GM19239 (cell line): ENCODE measurements at regions not wholly inside any gene's neighbourhood (a gene's known extent, or its start where the extent isn't known, plus 50 kb on each side); places are given as distances from the start of the nearest gene placed in this dataset.

Experiments used
- DNase-seq: peaks from one replicate; pipeline ENCODE4 v3.0.0; 2011; ENCODE audit warnings: low spot score; ENCODE audit not compliant: insufficient read length
- FAIRE-seq: peaks from 2 replicates; lab custom pipeline; 2011; peaks lifted over from hg19 to GRCh38; lab: Jason Lieb, UNC

DNA sequence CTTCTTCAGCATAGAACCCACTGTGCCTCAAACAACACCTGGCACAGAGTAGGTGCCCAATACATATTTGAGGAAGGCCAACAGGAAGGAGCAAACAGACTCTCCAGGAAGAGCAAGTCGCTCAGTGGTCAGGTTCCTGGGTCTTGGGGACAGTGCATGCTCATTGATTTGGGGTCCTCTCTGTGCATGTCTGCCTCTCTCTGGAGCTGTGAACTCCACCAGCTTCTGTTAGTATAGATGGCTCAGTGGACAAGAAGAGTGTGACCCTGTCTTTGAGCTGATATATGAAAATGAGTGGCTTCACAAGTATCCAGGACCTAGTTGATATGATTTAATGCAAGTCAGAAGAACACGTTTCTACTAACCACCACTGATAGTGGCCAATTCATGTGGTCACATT is 98.7 kb downstream of the KCTD15 start:
- FAIRE-seq = no peak

DNA sequence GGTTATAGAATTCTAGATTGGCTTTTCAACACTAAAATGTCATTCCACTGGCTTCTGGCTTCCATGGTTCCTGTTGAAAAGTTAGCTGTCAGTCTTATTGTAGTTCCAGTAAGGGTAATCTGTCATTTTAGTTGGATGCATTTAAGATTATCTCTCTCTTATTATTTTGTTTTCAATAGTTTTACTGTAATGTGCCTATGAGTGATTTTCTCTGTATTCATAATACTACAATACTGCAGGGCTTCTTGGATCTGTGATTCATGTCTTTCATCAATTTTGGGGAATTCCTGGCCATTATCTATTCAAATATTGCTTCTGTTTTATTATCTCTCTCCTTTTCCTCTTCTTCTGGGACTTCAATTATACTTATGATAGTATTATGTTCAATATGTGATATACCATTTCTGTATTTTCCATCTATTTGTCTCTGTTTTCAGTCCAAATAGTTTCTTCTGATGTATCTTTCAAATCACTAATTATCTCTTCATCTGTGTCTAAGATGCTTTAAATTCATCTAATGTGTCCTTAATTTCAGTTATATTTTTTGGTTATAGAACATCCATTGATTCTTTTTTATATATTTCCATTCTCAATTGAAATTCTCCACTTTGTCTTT is 101.5 kb downstream of the KCTD15 start:
- FAIRE-seq (no peak), DNase-seq (no peak)

More for the DNA sequence above, 98.7 kb downstream of the KCTD15 start:
- no peak for DNase-seq

DNA sequence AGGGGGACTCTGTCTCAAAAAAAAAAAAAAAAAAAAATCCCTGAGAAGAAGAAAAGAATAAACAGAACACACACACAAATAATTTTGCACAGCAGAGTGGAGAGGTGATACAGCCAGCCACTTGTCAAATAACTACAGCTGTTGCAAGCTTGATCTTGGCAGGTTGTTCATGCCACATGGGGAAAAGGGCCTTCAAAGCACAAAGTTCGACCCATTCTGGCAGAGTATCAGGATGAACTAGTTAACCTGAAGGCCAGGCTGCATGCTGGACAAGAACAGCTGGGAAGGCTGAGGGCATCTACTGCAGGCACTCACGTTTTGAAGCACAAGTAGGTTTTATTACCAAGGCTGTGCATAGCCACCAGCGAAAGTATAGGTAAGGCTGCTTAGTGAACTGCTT is 104.1 kb downstream of the KCTD15 start:
- no peak for FAIRE-seq
- no peak for DNase-seq

DNA sequence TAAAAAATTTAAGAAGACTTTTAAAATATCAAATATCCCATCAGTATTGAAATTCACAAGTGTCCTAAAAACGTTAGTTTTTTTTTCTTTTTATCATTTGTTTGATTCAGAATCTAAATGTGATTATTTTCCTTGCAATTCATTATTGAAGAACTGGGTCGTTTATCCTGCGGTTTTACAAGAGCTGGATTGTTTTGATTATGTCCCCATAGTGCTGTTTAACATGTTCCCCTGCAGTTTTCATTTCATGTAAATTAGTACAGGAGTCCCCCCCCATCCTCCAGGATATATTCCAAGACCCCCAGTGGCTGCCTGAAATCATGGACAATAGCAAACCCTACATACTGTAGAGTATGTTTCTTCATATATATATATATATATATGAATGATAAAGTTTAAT is 105.7 kb downstream of the KCTD15 start:
- no peak for FAIRE-seq

DNA sequence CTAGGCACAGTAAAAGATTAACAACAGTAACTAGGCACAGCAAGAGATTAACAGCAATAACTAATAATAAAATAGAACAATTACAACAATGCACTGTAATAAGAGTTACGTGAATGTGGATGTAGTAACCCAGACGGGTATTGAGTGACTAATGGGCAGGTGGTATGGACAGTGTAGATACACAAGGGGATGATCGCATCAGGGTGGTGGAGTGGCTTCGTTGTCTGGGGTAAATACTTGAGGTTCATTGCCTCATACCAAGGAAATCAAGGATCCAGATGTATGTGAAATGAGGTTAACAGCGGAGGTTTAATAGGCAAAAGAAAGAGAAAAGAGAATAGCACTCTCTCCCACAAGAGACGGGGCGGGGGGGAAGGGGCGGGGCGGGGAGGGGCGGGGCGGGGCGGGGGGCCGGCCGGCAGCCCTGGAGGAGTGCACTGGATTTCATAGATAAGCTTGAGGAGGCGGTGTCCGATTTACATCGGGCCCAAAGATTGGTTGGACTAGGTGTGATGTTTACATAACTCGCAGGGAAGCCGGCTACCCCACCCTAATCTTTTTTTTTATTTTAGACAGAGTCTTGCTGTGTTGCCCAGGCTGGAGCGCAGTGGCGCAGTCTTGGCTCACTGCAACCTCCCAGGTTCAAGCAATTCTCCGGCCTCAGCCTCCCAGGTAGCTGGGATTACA is 106.3 kb downstream of the KCTD15 start:
- DNase-seq (no peak), FAIRE-seq (no peak)

More for the DNA sequence above, 105.7 kb downstream of the KCTD15 start:
- DNase-seq = no peak

DNA sequence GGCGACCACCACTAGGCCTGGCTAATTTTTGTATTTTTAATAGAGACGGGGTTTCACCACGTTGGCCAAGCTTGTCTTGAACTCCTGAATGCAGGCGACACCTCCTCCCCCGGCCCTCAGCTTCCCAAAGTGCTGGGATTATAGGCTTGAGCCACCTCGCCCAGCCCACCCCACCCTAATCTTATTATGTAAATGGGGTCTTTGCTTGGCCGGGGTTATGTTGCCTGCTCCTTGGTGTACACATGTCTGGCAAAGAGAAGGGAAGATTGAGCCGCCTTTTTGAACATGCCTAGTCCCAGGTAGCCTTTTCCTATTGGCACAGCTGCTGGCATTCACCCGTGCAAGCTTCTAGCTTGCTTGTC is 106.8 kb downstream of the KCTD15 start:
- DNase-seq (no peak), FAIRE-seq (no peak)

DNA sequence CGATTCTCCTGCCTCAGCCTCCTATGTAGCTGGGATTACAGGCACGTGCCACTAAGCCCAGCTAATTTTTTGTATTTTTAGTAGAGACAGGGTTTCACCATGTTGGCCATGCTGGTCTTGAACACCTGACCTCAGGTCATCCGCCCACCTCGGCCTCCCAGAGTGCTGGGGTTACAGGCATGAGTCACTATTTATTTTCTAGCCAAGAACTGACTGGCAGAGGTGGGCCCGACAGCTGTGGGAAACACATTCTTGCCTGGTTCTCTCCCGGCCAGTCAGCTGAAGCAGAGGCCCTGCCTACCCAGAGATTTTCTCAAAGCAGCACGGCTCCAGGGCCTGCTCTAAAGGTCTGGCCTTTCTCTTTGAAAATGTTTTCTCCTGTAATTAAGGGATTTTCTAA is 108.0 kb downstream of the KCTD15 start:
- FAIRE-seq (no peak), DNase-seq (no peak)

DNA sequence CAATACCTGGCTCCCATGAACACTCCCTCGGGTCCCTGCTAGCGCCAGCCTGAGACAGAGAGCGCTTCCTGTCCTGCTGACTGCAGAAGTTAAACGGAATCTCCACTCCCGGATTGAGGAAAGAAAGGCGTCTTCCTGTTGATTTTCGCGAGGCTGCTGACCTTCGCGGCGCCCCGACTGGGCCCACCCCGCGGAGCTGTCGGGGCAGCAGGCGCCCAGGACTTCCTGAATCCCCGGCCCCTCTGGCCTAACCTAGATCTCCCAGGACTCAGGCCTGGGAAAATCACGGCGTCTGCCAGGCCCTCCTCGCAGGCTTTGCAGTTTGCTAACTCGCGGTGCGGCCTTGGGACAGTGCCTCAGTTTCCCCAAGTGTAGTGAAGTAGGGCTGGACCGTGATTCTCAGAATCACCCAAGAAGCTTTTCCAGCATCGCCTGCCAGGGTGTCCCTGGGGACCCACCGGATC is 108.8 kb downstream of the KCTD15 start:
- FAIRE-seq (no peak), DNase-seq (peak; percentile 17)

DNA sequence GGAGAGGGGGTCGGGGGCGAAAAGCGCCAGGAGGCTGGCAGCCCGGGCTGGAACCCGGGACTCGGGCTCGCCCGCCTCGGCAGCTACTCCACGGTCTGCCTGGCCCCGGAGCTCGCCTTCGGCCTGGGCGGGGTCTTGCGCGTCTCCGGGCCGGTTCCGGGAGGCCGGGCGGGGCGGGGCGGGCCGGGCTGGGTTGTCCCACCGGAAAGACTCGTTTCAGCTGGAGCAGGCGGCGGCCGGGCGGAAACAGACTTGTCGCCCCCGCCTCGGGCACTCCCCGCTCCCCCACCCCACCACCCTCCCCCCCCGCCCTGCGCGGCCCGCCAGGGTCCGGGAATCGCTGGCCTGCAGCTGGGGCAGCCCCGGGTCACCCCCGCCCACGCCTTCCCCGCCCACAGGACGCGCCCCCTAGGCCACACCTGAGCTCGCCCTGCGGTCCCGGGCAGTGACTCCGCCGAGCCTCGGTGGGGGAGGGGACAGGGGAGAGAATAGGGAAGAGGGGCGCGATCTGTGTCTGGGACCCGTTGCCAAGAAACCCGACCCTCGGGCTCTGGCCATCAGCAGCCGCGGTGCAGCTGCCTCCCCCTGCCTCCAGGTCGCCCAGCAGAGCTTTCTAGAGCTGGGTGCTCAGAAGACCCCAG is 109.4 kb downstream of the KCTD15 start:
- DNase-seq = no peak

DNA sequence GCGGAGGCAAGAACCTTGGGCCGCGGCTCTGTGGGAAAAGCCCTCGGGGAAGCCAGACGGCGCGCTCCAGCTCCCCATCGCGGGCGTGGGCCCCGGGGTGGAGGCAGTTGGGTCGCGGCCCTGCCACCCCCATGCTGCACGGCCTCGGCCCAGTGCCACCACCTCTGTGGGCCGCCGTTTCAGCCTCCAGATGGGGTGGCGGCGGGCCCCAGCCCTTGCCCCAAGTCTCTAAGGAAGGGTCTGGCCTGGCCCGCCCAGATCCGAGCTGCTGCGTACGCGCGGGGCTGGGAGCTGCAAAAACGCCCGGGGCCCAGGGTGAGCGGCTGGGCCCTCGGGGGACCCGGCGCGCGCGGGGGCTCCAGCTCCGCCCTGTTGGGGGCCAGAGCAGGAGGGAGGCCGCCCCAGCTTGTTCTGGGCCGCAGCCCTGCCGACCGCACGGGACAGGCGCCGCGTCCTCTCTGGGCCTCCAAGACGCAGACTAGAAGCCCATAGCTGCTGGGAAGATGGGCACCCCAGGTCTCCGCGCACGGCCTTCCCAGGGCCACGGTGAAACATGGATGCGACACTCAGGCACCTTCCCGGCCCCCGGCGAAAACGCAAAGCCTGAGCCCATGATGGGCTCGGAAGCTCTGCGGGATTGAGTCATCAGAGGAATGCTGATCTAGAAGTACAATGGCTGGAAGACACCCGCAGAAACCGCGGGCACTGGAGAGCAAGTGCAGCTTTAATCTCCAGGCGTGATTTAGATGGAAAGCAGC is 110.1 kb downstream of the KCTD15 start:
- no peak for DNase-seq
- no peak for FAIRE-seq

More for the DNA sequence above, 109.4 kb downstream of the KCTD15 start:
- no peak for FAIRE-seq

DNA sequence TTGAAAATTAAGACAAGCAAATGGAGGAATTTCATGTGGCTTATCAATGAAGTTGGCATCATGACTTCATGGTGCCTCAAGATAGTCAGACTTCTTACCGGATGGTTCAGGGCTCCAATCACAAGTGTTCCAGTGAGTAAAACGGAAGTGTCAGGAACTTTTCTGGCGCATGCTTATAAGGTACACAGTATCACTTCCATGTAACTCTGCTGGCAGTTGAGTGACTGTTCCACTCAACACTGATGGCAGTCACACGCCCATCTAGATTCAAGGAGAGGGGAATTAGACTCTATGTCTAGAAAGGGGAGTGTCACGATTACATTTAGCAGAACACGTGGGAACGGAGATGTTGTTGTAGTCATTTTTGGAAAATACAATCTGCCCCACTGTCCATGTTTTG is 114.3 kb downstream of the KCTD15 start:
- no peak for FAIRE-seq
- no peak for DNase-seq

DNA sequence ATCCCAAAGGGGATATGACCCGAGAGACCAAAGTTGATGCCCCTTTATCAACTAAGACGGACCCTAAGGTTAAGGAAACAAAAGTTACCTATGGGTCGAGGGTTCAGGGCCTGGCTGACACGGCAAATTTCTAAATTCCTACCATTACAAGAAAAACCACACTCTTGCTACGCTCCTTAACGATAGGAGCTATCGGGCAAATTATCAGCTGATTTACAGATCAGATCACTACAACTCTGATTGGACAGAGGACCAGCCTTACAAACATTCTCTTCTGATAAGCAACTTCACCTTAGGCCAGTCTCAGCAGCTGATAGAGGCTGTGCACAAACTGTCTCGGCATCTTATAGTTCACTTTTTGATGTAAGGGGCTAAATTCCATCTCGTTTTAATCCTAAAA is 117.9 kb downstream of the KCTD15 start:
- FAIRE-seq (no peak), DNase-seq (no peak)

DNA sequence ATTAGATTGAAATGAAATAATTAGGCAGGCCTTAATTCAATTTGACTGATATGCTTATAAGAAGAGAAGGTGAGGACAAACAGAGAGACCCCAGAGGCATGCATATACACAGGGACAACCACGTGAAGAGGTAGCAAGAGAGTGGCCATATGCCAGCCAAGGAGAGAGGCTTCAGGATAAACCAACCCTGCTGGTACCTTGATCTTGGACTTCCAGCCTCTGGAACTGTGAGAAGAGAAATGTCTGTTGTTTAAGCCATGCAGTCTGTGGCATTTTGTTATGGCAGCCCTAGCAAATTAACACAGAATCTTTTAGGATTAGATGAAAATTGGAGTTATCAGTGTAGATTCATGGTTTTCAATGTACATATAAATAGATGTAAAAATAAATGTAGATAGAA is 120.1 kb downstream of the KCTD15 start:
- no peak for FAIRE-seq
- no peak for DNase-seq

DNA sequence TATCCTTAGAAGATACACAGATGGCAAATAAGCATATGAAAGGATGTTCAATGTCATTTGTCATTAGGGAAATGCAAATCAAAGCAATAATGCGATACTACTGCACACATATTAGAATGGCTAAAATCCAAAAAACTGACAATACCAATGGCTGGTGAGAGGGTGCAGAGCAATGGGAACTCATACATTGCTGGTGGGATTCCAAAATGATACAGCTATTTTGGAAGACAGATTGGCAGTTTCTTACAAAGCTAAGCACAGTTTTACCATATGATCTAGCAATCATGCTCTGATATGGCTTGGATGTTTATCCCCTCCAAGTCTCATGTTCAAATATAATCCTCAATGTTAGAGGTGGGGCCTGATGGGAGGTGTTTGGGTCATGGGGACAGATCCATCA is 122.6 kb downstream of the KCTD15 start:
- FAIRE-seq (no peak), DNase-seq (no peak)

DNA sequence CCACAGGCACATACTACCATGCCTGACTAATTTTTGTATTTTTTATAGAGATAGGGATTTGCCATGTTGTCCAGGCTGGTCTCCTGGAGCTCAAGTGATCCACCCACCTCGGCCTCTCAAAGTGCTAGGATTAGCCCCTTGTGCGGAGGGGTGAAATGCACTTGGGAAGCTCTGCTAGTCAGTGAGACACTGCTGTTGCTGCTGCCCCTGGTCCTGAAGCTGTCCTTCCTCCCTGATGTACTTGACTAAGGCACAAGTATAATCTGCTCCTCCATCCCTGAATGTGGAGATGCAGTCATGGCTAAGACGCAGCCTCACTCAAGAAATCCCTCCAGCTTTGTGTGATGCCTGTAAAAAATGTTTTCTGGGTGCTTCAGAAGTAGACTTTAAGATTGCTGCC is 124.5 kb downstream of the KCTD15 start:
- no peak for FAIRE-seq
- DNase-seq = no peak

DNA sequence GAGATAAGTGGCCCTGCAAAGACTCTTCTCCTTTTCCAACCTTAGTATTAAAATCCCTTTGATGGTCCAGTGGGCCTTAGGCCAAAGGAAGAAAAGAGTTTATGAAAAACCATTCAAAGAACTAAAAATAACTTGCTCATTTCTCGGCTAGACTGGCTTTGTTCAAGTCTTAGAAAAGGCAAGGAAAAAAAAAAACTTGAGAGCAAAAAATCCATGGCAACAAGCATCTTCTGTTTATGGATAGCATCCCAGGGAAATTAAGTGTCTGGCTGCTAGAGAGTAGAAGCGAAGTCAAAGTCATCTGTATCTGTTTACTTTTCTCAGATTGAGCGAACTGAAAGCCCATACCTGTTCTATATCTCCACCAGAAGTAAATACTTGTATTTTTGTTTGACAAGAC is 129.6 kb downstream of the KCTD15 start:
- DNase-seq = no peak
- FAIRE-seq = no peak

DNA sequence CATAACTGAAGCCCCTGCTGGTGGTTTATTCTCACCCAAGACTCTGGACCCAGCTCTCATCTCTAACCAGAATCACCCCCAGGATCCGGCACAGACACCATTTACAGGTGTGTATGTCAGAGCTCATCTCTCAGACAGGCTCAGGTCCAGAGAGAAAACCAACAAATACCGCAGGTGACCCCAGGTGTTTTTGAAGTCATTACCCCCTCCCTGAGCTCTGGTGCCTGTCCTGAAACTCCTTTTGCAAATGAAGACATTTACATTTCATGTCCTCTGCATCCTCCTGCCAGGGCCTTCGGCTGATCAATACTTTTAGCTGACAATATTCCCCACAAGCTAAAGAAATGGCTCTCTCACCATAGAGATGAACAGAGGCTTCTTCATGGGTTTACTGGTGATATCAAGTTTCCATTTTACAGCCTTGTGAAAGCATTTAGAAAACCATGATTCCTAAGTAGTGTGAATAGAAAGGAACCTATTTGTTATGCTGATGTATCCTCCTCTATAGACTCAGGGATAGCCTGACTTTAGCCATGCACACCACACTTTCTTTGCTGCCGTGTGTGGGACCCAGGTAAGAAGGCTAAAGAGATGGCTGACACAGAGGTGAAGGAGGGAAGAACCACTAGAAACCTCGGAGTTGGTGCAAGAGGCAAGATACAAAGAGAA is 131.3 kb downstream of the KCTD15 start:
- DNase-seq (no peak), FAIRE-seq (no peak)

DNA sequence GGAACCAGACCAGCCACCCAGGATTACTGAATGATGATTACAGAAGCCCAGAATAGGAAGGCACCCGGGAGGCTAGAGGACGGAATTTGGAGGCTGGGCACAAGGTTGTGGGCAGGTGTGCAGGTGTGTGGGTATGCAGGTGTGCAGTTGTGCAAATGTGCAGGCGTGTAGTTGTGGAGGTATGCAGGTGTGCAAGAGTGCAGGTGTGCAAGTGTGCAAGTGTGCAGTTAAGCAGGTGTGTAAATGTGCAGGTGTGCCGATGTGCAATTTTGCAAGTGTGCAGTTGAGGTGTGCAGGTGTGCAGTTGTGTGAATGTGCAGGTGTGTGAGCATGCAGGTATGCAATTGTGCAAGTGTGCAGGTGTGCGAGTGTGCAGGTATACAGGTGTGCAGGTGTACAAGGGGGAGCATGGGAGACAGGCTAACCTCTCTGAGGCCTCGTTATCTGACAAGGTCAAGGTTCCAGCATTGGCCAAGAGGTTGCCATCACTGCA is 131.8 kb downstream of the KCTD15 start:
- FAIRE-seq (no peak), DNase-seq (no peak)

DNA sequence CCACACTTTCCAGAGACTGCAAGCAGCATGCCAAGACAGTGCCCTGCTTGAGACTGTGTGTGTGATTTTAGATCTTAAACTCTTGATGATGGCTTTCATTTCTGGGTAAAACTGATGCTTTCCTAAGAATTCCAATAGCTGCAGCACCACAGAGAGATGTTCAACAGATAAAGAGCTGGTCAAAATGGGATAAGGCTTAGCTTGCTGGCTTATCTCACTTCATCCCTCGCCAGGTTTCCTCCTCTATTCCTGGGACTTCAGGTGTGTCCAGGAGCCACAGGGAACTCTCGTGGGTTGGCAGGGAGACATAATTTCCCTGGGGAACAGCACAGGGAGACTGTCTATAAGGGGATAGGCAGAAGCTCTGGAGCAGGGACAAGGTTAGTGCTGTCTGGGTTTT is 137.3 kb downstream of the KCTD15 start:
- no peak for FAIRE-seq
- no peak for DNase-seq

DNA sequence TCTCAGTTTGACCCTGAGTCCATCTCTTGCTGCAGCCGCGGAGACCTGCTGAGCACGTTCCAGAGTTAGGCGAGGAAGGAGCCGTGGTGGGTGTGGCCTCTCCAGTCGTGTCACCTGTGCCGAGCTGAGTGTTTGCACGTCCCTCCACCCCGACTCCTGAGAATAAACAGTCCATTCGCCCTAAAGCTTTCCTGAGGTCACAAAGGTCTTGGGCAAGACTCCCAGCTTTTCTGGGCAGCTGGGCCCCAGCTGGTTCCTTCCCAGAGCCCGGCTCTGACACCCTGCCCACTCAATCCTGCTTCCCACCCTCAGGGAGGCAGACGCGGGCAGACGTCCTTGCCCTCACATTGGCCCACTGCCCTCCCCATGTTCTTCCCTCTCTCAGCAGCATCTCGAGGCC is 142.2 kb downstream of the KCTD15 start:
- no peak for DNase-seq
- no peak for FAIRE-seq
